A549 (cell line): ENCODE measurements at regions not wholly inside any gene's neighbourhood (a gene's known extent, or its start where the extent isn't known, plus 50 kb on each side); places are given as distances from the start of the nearest gene placed in this dataset.

Experiments
- HDAC2 ChIP-seq: fragments of 200-600 bp; sonication (generic); IDR thresholded peaks from 2 replicates; pipeline ENCODE4 v1.6.1; 2016
- POLR2A ChIP-seq: IDR thresholded peaks from 2 replicates; pipeline ENCODE4 v1.6.1; 2012; ENCODE audit warnings: mild to moderate bottlenecking, low read length
- POLR2AphosphoS2 ChIP-seq: conservative IDR thresholded peaks from 2 replicates; pipeline ENCODE4 v1.6.1; 2012; ENCODE audit warnings: low read length, improper control_type of control experiment, inconsistent platforms
- TF ChIP-seq, protein P1 (sequence below): fragments of >200 bp; sonication (Bioruptor Twin); formaldehyde crosslinking; IDR thresholded peaks from 3 replicates; pipeline ENCODE4 v1.5.1; 2016
- TF ChIP-seq, protein P2 (sequence below): fragments of >200 bp; sonication (Bioruptor Twin); formaldehyde crosslinking; IDR thresholded peaks from 2 replicates; pipeline ENCODE4 v1.6.1; 2016
- TF ChIP-seq, protein P3 (sequence below): fragments of 200-600 bp; sonication (generic); IDR thresholded peaks from 2 replicates; pipeline ENCODE4 v1.6.1; 2016; ENCODE audit warnings: antibody characterized with exemption, mild to moderate bottlenecking, moderate library complexity

DNA sequence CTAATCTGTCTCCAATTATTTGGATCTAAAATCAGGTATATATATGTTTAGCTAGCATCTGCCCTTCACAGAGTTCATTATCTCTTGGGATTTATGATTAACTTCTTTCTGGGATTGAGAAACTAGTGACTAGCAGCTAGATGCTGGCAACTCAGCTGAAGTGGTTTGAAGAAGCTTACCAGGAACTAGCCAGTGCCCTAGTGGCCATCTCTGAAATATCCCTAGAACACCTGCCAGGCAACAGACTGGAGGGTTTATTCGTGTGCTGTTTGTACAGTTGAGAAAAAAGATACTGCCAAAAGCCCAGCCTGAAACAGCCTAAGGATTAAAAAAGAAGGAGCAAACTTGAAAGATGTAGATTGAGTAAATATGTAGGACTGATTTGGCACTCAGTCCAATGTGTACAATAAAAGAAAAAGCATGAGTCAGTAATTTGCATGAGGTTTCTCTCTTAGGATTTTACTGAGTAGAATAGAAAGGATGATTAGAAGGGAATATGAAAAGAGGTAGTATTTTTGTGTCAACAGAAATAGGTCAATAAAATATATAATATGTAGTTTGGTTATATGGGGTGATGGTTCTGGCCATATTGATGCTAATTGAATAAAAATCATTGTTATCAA lies 1144.6 kb upstream of the ADGRL2 start:
- TF ChIP-seq POLR2A, result no peak
- no peak for TF ChIP-seq POLR2AphosphoS2
- TF ChIP-seq, protein P1, sequence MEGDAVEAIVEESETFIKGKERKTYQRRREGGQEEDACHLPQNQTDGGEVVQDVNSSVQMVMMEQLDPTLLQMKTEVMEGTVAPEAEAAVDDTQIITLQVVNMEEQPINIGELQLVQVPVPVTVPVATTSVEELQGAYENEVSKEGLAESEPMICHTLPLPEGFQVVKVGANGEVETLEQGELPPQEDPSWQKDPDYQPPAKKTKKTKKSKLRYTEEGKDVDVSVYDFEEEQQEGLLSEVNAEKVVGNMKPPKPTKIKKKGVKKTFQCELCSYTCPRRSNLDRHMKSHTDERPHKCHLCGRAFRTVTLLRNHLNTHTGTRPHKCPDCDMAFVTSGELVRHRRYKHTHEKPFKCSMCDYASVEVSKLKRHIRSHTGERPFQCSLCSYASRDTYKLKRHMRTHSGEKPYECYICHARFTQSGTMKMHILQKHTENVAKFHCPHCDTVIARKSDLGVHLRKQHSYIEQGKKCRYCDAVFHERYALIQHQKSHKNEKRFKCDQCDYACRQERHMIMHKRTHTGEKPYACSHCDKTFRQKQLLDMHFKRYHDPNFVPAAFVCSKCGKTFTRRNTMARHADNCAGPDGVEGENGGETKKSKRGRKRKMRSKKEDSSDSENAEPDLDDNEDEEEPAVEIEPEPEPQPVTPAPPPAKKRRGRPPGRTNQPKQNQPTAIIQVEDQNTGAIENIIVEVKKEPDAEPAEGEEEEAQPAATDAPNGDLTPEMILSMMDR, result peak; percentile 13; the same call in 1 of the 3 replicates
- TF ChIP-seq HDAC2, result no peak
- TF ChIP-seq, protein P2, sequence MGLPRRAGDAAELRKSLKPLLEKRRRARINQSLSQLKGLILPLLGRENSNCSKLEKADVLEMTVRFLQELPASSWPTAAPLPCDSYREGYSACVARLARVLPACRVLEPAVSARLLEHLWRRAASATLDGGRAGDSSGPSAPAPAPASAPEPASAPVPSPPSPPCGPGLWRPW, result no peak
- TF ChIP-seq, protein P3, sequence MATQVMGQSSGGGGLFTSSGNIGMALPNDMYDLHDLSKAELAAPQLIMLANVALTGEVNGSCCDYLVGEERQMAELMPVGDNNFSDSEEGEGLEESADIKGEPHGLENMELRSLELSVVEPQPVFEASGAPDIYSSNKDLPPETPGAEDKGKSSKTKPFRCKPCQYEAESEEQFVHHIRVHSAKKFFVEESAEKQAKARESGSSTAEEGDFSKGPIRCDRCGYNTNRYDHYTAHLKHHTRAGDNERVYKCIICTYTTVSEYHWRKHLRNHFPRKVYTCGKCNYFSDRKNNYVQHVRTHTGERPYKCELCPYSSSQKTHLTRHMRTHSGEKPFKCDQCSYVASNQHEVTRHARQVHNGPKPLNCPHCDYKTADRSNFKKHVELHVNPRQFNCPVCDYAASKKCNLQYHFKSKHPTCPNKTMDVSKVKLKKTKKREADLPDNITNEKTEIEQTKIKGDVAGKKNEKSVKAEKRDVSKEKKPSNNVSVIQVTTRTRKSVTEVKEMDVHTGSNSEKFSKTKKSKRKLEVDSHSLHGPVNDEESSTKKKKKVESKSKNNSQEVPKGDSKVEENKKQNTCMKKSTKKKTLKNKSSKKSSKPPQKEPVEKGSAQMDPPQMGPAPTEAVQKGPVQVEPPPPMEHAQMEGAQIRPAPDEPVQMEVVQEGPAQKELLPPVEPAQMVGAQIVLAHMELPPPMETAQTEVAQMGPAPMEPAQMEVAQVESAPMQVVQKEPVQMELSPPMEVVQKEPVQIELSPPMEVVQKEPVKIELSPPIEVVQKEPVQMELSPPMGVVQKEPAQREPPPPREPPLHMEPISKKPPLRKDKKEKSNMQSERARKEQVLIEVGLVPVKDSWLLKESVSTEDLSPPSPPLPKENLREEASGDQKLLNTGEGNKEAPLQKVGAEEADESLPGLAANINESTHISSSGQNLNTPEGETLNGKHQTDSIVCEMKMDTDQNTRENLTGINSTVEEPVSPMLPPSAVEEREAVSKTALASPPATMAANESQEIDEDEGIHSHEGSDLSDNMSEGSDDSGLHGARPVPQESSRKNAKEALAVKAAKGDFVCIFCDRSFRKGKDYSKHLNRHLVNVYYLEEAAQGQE, result no peak
